GM12875 (cell line): ENCODE measurements at regions not wholly inside any gene's neighbourhood (a gene's known extent, or its start where the extent isn't known, plus 50 kb on each side); places are given as distances from the start of the nearest gene placed in this dataset.

Experiments
- H3K4me3 ChIP-seq: one replicate; pipeline ENCODE4 v1.5.1; 2011; ENCODE audit warnings: low read depth, low read length, control low read depth
- CTCF ChIP-seq: IDR thresholded peaks from 2 replicates; pipeline ENCODE4 v1.5.1; 2011; ENCODE audit warnings: low read depth, mild to moderate bottlenecking, control low read depth, inconsistent platforms, low read length, moderate library complexity, borderline replicate concordance; ENCODE audit not compliant: insufficient read depth

- TF ChIP-seq CTCF, result no peak
- H3K4me3 ChIP-seq, result no peak overlapping the region
Observed at GRCh38 chr2:150051004-150051403, 436.5 kb downstream of the RND3 start.

DNA sequence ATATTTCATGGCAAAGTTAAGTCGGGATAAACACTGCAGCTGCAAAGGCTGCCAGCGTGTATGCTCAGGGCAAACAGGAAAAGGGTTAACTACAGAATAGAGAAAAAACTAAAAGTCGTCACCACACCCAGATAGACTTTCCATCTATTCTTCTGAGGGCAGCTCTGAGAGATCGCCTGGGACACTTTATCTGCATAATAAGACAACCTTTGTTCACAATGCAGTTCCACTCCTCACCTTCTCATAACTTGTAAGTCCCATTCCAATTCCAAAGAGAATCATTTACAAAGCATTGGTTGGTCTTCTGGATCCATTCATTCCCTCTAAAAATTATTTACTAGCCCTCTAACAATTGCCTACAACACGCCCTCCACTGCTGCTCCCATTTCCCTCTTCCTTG is 437.4 kb downstream of the RND3 start:
- H3K4me3 ChIP-seq, result no peak overlapping the region
- TF ChIP-seq CTCF, result no peak

- TF ChIP-seq CTCF, result no peak
- no peak overlapping the region for H3K4me3 ChIP-seq
Observed at GRCh38 chr2:150047620-150048222, 439.7 kb downstream of the RND3 start.

- no peak for TF ChIP-seq CTCF
- H3K4me3 ChIP-seq, result no peak overlapping the region
Observed at GRCh38 chr2:150046810-150047209, 440.7 kb downstream of the RND3 start.

GRCh38 chr2:150046211-150046610 is 441.3 kb downstream of the RND3 start:
- TF ChIP-seq CTCF, result no peak
- H3K4me3 ChIP-seq, result no peak overlapping the region

GRCh38 chr2:150045601-150046000 is 441.9 kb downstream of the RND3 start:
- TF ChIP-seq CTCF, result no peak
- no peak overlapping the region for H3K4me3 ChIP-seq

GRCh38 chr2:150043172-150043500 is 444.3 kb downstream of the RND3 start:
- H3K4me3 ChIP-seq, result no peak overlapping the region
- TF ChIP-seq CTCF, result no peak
